RPMI7951 (cell line): ENCODE measurements at regions not wholly inside any gene's neighbourhood (a gene's known extent, or its start where the extent isn't known, plus 50 kb on each side); places are given as distances from the start of the nearest gene placed in this dataset.

Experiments
- DNase-seq: peaks from one replicate; pipeline ENCODE4 v3.0.0-alpha.2; 2012; ENCODE audit warnings: low read depth

DNA sequence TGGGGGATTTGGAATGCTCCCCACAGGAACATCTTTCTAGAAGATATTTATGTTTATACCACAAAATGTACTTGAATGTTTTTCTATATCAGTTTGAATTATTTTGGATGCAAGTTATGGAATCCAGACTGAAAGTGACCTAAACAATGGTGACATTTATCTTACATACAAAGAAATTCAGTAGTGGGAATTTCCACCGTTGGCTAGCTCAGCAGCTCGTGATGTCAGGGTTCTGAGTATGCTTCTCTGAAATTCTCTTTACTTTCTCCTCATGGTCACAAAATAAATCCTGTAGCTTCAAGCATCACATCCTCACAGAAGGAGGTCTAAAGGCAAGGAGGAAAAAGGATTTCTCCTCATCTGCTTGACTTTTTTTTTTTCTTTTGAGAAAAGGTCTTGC, 105.3 kb downstream of the AKAIN1 start:
- DNase-seq = no peak

DNA sequence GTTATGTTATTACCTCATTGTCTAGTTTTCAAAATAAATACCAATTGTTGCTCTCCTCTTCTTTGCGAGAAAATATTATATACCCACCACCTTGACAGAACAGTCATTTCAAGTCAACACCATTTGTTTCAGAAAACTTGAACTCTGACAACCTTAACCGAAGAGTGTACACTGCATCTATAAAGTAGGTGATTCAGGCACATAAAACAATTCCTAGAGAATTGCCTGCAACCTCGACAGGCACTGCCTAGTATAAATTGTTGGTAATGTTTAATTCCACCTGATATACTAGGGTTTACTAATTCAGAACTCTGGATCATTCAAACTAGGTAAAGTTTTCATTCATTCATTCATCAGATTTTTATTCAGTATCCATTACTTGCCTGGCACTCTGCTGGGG, 121.8 kb downstream of the AKAIN1 start:
- no peak for DNase-seq

DNA sequence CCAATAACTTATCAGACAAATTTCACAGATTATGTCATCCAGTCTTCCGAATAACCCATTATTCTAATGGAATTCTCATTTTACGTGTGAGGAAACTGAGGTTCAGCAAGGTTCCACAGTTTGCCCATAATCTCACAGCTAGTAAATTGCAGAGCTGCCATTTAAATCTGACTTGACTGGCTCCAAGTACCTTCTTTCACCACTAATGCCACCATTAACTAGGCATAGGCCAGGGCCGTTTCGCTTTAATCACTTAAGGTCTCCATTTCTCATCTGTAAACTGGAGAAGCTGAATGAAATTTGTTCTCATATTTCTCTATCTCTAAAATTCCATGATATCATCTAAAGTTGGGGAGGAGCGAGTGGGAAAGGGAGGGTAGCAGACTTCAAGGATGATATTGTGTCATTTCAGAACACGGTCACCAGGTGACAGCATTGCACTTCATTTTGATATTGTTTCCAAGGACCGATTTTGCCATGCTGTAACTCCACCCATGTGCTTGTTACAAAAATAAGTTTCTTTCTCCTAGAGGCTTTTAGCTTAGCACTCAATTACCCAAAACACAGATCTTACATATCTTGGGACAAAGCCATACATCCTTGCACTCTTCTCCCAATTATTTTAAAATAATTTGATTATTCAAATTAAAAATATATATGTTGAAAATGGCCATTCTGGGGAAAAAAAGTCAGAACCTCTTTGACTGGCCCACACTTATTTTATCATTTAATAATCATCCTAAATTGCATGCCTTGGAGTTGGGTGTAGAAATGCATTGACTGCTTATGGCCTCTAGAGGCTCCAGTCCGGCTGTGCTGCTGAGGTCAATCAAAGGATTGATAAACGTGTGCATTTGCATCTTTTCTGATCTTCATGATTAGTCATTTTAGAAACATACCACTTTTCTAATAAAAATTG, 123.8 kb downstream of the AKAIN1 start:
- DNase-seq = peak; percentile 14

DNA sequence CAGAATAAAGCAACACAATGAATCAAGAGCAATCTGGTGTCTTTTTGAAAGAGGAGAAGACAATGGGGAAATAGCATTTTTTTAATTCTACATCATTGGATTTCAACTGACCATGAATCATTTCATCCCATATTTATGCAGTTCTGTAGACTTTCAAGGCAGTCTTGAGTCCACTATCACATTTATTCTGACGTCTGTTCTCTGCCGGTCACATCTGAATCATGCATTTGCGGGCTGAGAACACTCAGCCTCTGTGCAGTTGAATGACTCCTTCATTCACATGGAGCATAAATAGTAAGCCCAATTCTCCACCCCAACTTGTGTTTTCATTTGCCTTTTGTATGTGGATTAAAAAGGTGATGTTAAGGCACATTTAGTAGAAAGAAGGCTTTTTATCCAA, 128.2 kb downstream of the AKAIN1 start:
- peak; percentile 2 for DNase-seq

DNA sequence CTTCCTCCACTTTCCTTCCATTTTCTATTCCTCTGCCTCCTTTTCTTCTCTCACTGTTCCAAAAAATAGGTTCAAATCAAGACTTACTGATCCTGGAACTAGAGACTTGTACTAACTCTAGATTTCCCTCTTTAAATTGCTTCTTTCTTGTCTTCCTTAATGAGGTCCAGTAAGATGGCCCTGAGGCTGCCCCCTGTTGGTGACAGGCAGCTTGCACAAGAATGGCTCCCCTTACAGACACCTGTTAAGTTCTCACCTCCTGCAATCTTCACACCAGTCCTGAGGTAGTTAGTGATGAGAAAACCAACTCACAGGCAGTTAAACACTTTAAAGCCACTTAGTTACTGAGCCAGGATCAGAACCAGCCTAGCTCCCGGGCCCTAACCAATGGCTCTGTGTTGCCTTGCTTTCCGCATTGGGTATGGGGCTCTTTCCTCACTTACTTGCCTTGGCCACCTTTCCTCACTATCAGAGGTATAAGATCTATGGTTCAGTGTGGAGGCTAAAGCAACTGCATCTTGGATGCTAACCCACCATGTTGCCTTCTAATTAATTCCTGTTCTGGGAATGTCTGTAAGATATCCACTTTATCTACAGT, 130.6 kb downstream of the AKAIN1 start:
- no peak for DNase-seq

DNA sequence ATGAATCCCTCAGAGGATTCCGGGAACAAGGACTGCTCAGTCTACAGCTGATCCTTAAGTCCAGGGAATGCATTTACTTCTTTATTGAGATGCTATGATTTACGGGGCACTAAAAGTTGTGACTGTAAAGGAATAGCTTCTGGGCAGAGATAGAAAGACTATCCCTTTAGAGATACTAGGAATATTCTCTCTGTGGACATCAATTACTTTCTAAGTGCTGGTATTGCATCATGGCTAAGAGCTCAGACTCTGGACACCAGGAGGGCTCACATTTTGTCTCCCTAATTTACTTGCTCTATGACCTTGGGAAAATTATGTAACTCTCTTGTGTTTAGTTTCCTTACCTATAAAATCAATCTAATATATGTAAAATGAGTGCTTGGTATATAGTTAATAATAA, 131.4 kb downstream of the AKAIN1 start:
- no peak for DNase-seq

DNA sequence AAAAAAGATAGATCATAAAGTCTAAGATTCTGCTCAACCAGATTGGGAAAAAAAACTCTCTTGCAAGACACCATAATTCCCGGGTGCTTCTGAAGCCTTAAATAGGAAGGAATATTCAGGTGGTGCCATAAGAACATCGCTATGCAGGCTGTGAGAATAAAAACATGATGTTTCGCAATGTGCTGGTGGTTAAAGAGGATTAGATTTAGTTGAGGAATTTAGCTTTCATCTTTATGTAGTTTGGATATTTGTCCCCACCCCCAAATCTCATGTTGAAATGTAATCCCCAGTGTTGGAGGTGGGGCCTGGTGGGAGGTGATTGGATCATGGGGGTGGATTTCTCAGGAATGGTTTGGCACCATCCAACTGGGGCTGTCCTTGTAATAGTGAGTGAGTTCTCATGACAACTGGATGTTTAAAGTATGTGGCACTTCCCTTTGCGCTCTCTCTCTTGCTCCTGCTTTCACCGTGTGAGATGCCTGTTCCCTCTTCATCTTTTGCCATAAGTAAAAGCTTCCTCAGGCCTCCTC, 132.2 kb downstream of the AKAIN1 start:
- no peak for DNase-seq

DNA sequence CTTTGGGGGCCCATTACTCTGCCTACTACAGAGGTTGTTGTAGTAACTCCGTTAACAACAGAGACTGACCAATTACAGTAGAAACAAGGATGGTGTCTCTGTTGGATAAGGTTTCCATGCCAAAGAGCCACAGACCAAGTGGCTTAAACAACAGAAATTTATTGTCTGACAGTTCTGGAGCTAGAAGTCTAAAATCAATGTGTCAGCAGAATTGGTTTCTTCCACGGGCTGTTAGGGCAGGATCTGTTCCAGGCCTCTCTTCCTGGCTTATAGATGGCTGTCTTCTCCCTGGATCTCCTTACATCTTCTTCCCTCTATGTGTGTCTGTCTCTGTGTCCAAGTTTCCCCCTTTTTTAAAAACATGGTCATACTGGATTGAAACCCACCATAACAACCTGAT, 135.3 kb downstream of the AKAIN1 start:
- DNase-seq = no peak

DNA sequence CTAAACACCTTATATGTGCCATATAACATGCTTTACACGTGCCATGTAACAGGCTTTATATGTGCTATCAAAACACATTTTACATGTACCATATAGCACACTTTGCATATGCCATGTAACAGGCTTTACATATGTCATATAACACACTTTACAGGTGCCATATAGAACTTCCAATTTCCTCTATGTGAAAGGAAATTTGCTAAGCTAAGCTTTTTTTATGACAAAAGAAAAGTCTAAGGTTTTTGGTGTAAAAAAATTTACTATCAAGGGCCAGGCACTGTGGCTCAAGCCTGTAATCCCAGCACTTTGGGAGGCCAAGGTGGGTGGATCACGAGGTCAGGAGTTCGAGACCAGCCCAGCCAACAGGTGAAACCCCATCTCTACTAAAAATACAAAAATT, 136.5 kb downstream of the AKAIN1 start:
- no peak for DNase-seq

DNA sequence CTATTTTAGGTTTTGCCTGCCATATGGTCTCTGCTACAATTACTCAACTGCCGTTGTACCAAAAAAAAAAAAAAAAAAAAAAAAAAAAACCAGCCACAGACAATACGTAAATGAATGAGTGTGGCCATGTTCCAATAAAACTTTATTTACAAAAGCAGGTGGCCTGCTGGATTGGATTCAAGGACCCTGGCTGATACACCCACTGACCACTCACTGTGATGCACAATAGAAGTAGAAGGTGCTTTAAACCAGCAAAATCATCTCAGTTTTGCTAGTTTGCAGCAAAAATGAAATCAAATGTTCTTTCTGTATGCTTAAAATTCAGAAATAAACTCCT, 137.4 kb downstream of the AKAIN1 start:
- DNase-seq = no peak

DNA sequence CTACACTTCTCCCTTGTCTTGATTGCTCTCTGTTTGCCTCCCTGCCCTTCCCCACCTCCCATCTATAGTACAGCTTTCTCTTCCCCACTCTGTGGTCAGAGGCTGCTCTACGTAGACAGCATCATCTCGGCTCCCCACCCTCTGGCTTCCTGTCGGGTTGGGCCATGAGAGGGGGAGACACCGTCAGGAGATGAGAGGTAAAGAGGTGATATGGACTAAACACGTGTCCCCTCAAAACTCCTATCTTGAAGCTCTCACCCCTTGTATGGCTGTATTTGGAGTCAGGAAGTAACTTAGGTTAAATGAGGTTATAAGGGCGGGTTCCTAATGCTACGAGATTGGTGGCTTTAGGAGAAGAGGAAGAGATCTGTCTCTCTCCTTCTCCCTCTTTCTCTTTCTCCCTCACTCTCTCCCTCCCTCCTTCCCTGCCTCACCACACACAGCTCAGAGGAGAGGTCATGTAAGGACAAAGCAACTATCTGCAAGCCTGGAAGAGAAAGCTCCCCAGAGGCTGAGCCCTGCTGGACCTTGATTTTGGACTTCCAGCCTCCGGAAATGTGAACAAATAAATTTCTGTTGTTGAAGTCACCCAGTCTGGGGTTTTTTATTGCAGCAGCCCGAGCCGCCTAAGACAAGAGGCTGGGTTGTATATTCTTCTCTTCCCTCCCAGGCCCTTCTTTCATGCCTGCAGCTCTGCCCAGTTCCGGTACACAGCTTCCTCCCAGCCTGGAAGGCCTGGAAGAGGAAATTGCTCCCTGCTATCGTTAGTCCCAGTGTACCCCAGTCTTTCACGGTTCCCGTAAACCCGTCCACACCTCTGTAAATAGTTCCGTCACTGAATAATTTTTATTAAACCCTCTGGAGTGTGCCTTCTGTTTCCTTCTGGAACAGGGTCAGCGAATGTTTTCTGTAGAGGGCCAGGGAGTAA, 138.0 kb downstream of the AKAIN1 start:
- no peak for DNase-seq

DNA sequence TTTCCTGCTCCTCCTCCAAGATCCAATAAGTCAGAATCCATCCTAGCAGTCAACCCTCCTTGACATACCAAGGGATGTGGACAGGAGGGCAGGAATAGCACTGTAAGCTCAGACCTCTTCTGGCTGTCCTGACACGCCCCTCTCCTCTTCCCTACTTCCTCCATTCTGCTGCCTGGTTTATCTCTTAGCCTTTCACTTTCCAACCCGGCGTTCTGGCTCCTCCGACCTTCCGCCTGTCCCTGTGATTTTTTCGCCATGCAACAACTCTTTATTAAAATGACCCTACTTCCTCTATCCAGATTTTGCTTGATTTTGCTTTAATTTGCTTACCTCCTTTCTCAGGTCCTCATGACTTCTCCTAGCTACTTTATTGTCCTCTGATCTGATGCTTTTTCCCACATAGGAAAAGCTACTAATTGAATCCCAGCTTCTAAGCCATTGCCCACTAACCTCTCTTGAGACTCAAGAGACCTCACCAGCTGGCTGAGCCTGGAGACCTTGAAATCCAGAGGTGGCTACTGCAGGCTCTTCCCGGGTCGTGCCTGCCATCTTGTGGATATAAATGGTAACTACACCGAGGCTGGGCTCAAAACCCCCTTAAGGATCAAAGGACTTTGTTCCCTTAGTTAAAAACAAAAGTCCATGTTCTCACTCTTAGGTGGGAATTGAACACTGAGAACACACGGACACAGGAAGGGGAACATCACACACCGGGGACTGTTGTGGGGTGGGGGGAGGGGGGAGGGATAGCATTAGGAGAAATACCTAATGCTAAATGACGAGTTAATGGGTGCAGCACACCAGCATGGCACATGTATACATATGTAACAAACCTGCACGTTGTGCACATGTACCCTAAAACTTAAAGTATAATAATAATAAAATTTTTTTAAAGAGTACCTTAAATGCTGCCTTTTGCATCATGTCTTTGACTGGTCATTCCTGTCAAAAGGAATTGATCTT, 139.4 kb downstream of the AKAIN1 start:
- peak; percentile 31 for DNase-seq

DNA sequence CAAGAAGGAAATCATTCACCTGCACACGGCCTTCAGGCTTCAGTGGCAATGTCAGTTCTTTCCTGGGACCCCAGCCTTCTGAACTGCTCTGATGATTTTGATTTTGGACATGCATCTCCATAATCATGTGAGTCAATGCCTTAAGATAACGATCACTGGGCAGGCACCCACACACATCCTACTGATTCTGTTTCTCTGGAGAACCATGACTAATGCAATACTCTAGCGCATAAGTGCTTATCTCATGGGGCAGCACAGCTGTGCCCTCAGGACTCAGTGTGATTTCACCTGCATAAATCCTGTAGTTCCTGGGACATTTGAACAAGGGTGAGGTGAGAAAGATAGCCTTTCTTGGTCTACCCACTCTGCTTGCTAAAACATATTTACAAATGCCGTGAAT, 144.6 kb downstream of the AKAIN1 start:
- no peak for DNase-seq

DNA sequence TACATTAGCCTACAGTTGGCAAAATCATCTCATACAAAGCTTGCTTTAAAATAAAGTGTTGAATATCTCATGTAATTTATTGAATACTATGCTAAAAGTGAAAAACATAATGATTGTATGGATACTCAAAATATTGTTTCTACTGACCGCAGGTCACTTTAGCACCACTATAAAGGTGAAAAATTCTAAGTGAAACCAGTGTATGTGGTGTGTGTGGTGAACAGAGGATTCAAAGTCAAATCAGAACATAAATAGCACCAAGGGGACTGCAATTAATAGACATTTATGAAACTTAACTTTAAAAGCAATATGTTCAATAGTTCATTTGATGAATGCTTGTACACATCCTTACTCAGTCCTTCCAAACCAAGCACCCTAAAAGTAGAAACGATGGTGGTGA, 145.8 kb downstream of the AKAIN1 start:
- no peak for DNase-seq

DNA sequence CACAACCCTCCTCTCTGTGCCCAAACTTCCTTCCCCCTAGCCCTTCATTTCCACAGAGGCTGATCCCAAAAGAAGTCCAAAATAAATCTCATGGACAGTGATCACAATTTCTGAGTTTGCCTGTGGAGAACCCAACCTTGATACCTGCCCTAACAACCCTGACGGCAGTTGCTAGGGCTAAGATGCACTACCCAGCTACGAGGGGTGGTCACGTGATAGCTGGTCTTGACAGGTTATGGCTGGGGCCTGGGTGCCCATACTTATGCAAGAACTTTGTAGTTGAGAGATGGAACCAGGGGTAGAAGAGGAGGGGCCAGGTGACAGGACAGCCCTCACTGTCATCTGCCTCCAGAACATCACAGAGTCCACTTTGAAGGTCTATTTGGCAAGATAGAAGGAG, 147.9 kb downstream of the AKAIN1 start:
- DNase-seq = no peak

DNA sequence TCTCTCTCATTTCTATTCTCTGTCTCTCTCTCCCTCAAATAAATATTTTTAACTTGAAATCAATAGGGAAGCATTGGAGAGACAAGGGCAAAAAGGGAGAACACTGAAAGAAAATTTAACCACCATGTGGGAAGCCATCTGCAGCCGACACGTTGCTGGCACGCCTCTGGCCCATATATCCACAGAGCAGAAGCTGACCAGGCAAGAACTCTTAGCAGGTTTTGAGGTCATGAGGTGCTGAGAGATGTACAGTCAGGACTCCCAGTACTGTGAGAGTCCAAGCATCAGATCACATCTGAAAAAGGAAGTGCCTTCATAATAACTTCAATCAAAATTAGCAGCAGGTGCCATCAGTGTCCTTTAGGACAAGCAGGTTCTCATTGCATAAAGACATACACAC, 156.6 kb downstream of the AKAIN1 start:
- no peak for DNase-seq

DNA sequence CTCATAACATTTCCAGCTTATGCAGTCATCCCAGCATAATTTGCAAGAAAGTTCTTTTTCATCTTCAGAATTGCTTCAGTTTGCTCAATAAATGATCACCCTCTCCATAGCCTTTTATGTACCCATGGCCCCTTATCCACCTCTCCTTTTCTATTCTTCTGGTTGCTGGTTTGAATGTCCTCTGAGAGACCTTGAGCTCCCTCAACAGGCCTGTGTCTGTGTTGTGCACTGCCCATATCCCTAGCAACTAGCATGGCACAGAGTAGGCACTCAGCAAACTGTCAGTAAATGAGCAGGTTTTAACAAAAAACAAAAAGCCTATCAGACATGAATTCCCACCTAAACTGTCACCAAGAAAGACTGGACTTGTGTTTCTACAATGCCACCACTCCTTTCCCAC, 160.5 kb downstream of the AKAIN1 start:
- no peak for DNase-seq

DNA sequence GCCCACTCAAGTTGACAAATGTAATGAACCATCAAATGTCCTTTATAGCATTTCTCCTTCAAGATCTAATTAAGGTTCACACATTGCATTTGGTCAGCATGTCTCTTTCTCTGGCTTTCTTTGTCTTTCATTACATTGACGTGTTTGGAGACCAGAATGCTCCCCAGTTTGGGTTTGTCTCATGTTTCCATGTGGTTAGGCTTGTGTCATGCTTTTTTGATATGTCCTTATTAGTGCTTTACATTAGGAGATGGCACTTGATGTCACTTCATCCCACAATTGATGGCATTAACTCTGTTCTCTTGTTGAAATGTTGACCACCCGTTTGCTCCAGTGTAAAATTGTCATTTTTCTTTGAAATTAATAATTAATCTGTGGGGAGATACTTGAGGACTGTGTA, 165.8 kb downstream of the AKAIN1 start:
- DNase-seq = no peak

DNA sequence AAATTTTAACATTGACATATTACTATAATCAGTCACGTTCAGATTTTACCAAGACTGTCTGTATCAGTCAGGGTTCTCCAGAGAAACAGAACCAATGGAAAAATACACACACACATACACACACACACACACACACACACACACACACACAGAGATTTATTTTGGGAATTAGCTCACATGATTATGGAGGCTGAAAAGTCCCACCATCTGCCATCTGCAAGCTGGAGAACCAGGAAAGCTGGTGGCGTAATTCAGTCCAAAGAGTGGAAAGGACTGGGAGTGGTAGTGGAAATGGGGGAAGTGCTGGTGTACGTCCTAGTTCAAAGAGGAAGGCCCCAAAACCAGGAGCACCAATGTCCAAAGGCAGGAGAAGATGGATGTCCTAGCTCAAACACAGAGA, 166.4 kb downstream of the AKAIN1 start:
- no peak for DNase-seq

DNA sequence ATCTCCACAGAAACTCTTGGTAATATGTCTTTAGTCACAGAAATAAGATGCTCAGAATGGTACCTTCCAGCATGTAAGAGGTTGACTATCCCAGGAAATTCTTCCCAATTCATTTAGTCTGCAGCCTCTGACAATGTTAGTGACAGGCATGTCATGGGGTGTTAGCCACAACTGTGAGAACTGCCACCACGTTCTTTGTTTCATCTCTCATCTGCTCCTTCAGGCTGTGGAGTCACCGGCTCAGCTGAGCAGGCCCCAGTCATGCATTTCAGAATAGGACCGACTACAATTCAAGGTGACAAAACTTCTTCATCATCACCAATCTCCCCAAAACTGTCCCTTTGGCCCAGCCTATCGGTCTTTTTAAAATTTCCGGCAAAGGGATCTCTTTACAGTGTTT, 167.5 kb downstream of the AKAIN1 start:
- DNase-seq = no peak

DNA sequence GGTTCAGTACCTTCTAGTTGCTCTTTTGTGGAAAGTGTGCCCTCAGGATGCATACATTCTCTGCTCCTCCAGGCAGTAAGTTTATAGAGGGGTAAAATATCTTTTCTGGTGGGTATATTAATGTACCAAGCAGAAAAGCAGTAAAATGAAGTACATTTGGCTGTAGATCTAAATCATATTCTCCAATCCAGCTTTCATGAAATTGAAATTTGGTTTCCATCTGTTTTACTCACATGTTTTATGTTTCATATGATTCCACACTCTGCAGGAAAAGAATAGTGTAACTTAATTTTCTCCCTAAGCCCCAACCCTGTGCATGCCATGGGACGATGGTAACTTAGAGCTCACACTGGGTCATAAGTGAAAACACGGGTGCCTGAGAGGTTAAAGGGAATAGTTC, 172.3 kb downstream of the AKAIN1 start:
- DNase-seq = no peak
